ENCODE measurements at regions not wholly inside any gene's neighbourhood (a gene's known extent, or its start where the extent isn't known, plus 50 kb on each side); places are given as distances from the start of the nearest gene placed in this dataset.

GRCh38 chr18:4802296-4802695 is 347.2 kb upstream of the DLGAP1 start:
- TF ChIP-seq, protein P1, sequence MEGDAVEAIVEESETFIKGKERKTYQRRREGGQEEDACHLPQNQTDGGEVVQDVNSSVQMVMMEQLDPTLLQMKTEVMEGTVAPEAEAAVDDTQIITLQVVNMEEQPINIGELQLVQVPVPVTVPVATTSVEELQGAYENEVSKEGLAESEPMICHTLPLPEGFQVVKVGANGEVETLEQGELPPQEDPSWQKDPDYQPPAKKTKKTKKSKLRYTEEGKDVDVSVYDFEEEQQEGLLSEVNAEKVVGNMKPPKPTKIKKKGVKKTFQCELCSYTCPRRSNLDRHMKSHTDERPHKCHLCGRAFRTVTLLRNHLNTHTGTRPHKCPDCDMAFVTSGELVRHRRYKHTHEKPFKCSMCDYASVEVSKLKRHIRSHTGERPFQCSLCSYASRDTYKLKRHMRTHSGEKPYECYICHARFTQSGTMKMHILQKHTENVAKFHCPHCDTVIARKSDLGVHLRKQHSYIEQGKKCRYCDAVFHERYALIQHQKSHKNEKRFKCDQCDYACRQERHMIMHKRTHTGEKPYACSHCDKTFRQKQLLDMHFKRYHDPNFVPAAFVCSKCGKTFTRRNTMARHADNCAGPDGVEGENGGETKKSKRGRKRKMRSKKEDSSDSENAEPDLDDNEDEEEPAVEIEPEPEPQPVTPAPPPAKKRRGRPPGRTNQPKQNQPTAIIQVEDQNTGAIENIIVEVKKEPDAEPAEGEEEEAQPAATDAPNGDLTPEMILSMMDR (IDR thresholded peaks at IDR 0.05; ENCODE audit: low read length), result no peak
- TF ChIP-seq EZH2 (optimal IDR thresholded peaks at IDR 0.05; ENCODE audit: low read depth, low read length), result no peak
